Endothelial cell of umbilical vein (primary cell): ENCODE measurements at regions not wholly inside any gene's neighbourhood (a gene's known extent, or its start where the extent isn't known, plus 50 kb on each side); places are given as distances from the start of the nearest gene placed in this dataset.
A peak's percentile ranks its signal among the peaks of the same experiment; 100 is the strongest.

Experiments
- BruUV-seq: library from RNA; stranded (reverse); fragments of 400-500 nt; replicated peaks from 2 replicates; lab custom pipeline; 2021; lab: Mats Ljungman, UMichigan
- CTCF ChIA-PET: fragments of 300-600, 350-600 bp; sonication (Branson Sonifier 250); formaldehyde crosslinking; loops from one replicate; lab custom pipeline; 2021; ENCODE audit warnings: antibody characterized with exemption, inconsistent platforms; lab: Charles Lee
- POLR2A ChIA-PET: fragments of 300-600, 350-600 bp; sonication (Branson Sonifier 250); formaldehyde crosslinking; loops from one replicate; lab custom pipeline; 2021; ENCODE audit warnings: antibody characterized with exemption, inconsistent platforms; lab: Charles Lee
- DNase-seq: peaks from one replicate; pipeline ENCODE4 v3.0.0-alpha.2; 2011; ENCODE audit warnings: low read depth, low spot score
- FAIRE-seq: peaks from 2 replicates; lab custom pipeline; 2011; peaks lifted over from hg19 to GRCh38; lab: Jason Lieb, UNC
- H2AFZ ChIP-seq: 2 replicates; pipeline ENCODE4 v1.6.0; 2012; ENCODE audit warnings: low read depth, low read length, control low read depth, inconsistent platforms
- H3K27ac ChIP-seq: 2 replicates; pipeline ENCODE4 v1.5.1; 2011; ENCODE audit warnings: low read depth, mild to moderate bottlenecking, control low read depth, low read length, moderate library complexity; ENCODE audit not compliant: insufficient read depth
- H3K27me3 ChIP-seq, 2 experiments: 2 replicates each; pipeline versions ENCODE4 v1.6.0 to v1.6.1; 2011; ENCODE audit warnings: low read length in 2 of 2, mixed read lengths in 1 of 2; ENCODE audit not compliant: control insufficient read depth in 2 of 2, insufficient read depth in 2 of 2
- H3K36me3 ChIP-seq, 2 experiments: 2 replicates in 1 of 2; 3 replicates in 1 of 2; pipeline ENCODE4 v1.5.1; 2011; ENCODE audit warnings: low read length in 2 of 2, mild to moderate bottlenecking in 1 of 2, moderate library complexity in 1 of 2; ENCODE audit not compliant: control insufficient read depth in 2 of 2, insufficient read depth in 2 of 2; ENCODE audit errors: extremely low read depth in 1 of 2
- H3K4me1 ChIP-seq: 3 replicates; pipeline ENCODE4 v1.5.1; 2011; ENCODE audit warnings: mild to moderate bottlenecking, low read length; ENCODE audit not compliant: control insufficient read depth, insufficient read depth; ENCODE audit errors: extremely low read depth
- H3K4me2 ChIP-seq: 2 replicates; pipeline ENCODE4 v1.6.1; 2011; ENCODE audit warnings: low read length, control low read depth, mixed read lengths; ENCODE audit not compliant: insufficient read depth
- H3K4me3 ChIP-seq, 3 experiments: fragments of 200-600 bp in 1 of 3; sonication (generic), shearing (Covaris generic) in 1 of 3; replicated peaks in 1 of 3; 2 replicates each; pipeline ENCODE4 v1.5.1; 2011 to 2016; ENCODE audit warnings: control low read depth in 3 of 3, low read length in 3 of 3, mild to moderate bottlenecking in 2 of 3, inconsistent platforms in 1 of 3, low read depth in 1 of 3, moderate library complexity in 1 of 3; ENCODE audit not compliant: insufficient read depth in 1 of 3
- H3K79me2 ChIP-seq: 2 replicates; pipeline ENCODE4 v1.6.0; 2012; ENCODE audit warnings: low read length, inconsistent platforms; ENCODE audit not compliant: control insufficient read depth, insufficient read depth
- H3K9ac ChIP-seq: replicated peaks from 2 replicates; pipeline ENCODE3; 2011; ENCODE audit warnings: low read length, control low read depth; ENCODE audit not compliant: insufficient read depth; ENCODE audit errors: extremely low read depth
- H3K9me1 ChIP-seq: replicated peaks from 3 replicates; pipeline ENCODE4 v1.6.0; 2011; ENCODE audit warnings: mild to moderate bottlenecking, low read length; ENCODE audit not compliant: control insufficient read depth, insufficient read depth; ENCODE audit errors: extremely low read depth
- H3K9me3 ChIP-seq: replicated peaks from 2 replicates; pipeline ENCODE4 v1.5.1; 2012; ENCODE audit warnings: low read length, inconsistent platforms; ENCODE audit not compliant: control insufficient read depth, insufficient read depth
- H4K20me1 ChIP-seq: replicated peaks from 2 replicates; pipeline ENCODE3; 2011; ENCODE audit warnings: mild to moderate bottlenecking, low read length; ENCODE audit not compliant: control insufficient read depth, insufficient read depth; ENCODE audit errors: extremely low read depth
- CTCF ChIP-seq, 2 donors: IDR thresholded peaks; 1 replicate in 1 of 2; 2 replicates in 1 of 2; pipeline ENCODE4 v1.5.1; 2011; ENCODE audit warnings: low read length in 2 of 2, mild to moderate bottlenecking in 2 of 2, moderate library complexity in 2 of 2, control low read depth in 1 of 2, inconsistent platforms in 1 of 2, low read depth in 1 of 2; ENCODE audit not compliant: insufficient read depth in 1 of 2; ENCODE audit errors: extremely low read depth in 1 of 2
- EZH2 ChIP-seq: IDR thresholded peaks from 2 replicates; pipeline ENCODE4 v1.6.1; 2012; ENCODE audit warnings: borderline replicate concordance, low read depth, mild to moderate bottlenecking, moderate library complexity, low read length, inconsistent platforms; ENCODE audit not compliant: severe bottlenecking
- FOS ChIP-seq: IDR thresholded peaks from 2 replicates; pipeline ENCODE4 v1.6.1; 2011; ENCODE audit warnings: mild to moderate bottlenecking, low read length, moderate library complexity, borderline replicate concordance; ENCODE audit not compliant: insufficient read depth
- GATA2 ChIP-seq: IDR thresholded peaks from 2 replicates; pipeline ENCODE4 v1.7.0; 2011; ENCODE audit warnings: low read depth, mild to moderate bottlenecking, moderate library complexity, mixed read lengths, low read length; ENCODE audit not compliant: insufficient read length, insufficient read depth
- JUN ChIP-seq: IDR thresholded peaks from 2 replicates; pipeline ENCODE4 v1.6.1; 2011; ENCODE audit warnings: borderline replicate concordance, low read depth; ENCODE audit not compliant: insufficient read length, insufficient read depth
- MYC ChIP-seq: IDR thresholded peaks from one replicate; pipeline ENCODE4 v1.6.1; 2011; ENCODE audit warnings: mild to moderate bottlenecking, low read depth, low read length
- POLR2A ChIP-seq: IDR thresholded peaks from 2 replicates; pipeline ENCODE4 v1.6.1; 2012; ENCODE audit warnings: low read depth, mild to moderate bottlenecking, control low read depth, low read length
- POLR2AphosphoS5 ChIP-seq: IDR thresholded peaks from 2 replicates; pipeline ENCODE4 v1.6.1; 2012; ENCODE audit warnings: low read depth, mild to moderate bottlenecking, control low read depth, low read length, moderate library complexity; ENCODE audit not compliant: insufficient read depth
- dilution Hi-C: fragments of 300-500 bp; cut with MboI; formaldehyde crosslinking; loops from one replicate; pipeline ENCODE4 v1.15.0; 2019; ENCODE audit warnings: low sequenced_read_pairs; ENCODE audit not compliant: extremely low pct_ligation_motif_present
- intact Hi-C: fragments of 100-400 bp; cut with micrococcal nuclease; formaldehyde crosslinking; loops from one replicate; pipeline ENCODE4 v1.10.0; 2022
- TF ChIP-seq, protein P1 (sequence below): IDR thresholded peaks from 2 replicates; pipeline ENCODE4 v1.6.1; 2011; ENCODE audit not compliant: insufficient read depth, insufficient read length

DNA sequence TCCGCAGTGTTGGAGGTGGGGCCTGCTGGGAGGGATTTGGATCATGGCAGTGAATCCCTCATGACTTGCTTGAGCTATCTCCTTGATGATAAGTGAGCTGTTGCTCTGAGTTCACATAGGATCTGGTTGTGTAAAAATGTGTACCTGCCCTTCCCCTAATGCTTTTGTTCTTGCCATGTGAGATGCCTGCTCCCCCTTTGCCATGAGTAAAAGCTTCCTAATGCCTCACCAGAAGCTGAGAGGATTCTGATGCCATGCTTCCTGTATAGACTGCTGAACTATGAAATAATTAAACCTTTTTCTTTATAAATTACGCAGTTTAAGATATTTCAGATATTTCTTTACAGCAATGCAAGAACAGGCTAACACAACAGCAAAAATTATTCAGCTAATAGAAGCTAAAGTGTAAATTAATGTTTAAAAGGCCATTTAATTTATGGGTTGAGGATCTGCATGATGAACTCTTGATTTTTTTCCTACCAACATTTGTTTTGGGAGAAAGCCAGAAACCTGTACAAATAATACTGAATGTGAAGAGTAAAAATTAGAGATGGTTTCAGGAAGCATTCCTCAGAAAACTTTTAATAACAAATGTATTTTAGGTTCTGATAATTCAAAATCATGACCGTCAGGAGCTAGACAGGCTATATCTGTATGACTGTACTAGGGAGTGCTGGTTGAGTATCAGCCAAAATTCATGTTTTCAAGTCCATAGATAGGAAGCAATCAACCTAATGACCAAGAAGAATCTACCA, 177.5 kb upstream of the GRIA4 start:
- no peak for TF ChIP-seq POLR2A
- TF ChIP-seq GATA2, result no peak
- TF ChIP-seq EZH2, result no peak
- no peak for TF ChIP-seq JUN
- TF ChIP-seq MYC, result no peak
- TF ChIP-seq POLR2AphosphoS5, result no peak
- TF ChIP-seq, protein P1, sequence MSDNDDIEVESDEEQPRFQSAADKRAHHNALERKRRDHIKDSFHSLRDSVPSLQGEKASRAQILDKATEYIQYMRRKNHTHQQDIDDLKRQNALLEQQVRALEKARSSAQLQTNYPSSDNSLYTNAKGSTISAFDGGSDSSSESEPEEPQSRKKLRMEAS, result no peak
- TF ChIP-seq FOS, result no peak
- TF ChIP-seq CTCF (IDR thresholded peaks at IDR 0.05; ENCODE audit: extremely low read depth in 1 of 2, insufficient read depth in 1 of 2, low read depth in 1 of 2, low read length in 2 of 2), result no peak
- no peak for FAIRE-seq
- no TSS peak for BruUV-seq
- Histone ChIP-seq H3K27me3 (no peaks in the 10 kb centered on the region), H3K9me1 (no peaks in the 10 kb centered on the region), H3K4me1 (no peaks in the 10 kb centered on the region), H2AFZ (no peak overlapping the region), H4K20me1 (no peaks in the 10 kb centered on the region), H3K9ac (no peak overlapping the region), H3K36me3 (no peaks in the 10 kb centered on the region), H3K27ac (no peak overlapping the region), H3K4me2 (no peak overlapping the region), H3K4me3 (no peak overlapping the region), H3K9me3 (no peaks in the 10 kb centered on the region), H3K79me2 (no peaks in the 10 kb centered on the region)
- ChIA-PET CTCF (interaction anchor here (0.7 to 1.2 kb wide), 3 partner anchors 10 to 45 kb away, joined by 3 read pairs; no protein-coding TSS in a partner anchor), POLR2A (no interaction called here)
- dilution Hi-C loops, result no loop called here
- peak; percentile 78 for DNase-seq
- intact Hi-C loops, result no loop called here
